Endothelial cell of umbilical vein (primary cell): ENCODE measurements at regions not wholly inside any gene's neighbourhood (a gene's known extent, or its start where the extent isn't known, plus 50 kb on each side); places are given as distances from the start of the nearest gene placed in this dataset.

Source experiments
- EZH2 ChIP-seq: IDR thresholded peaks from 2 replicates; pipeline ENCODE4 v1.6.1; 2012; ENCODE audit warnings: borderline replicate concordance, low read depth, mild to moderate bottlenecking, moderate library complexity, low read length, inconsistent platforms; ENCODE audit not compliant: severe bottlenecking
- FOS ChIP-seq: IDR thresholded peaks from 2 replicates; pipeline ENCODE4 v1.6.1; 2011; ENCODE audit warnings: mild to moderate bottlenecking, low read length, moderate library complexity, borderline replicate concordance; ENCODE audit not compliant: insufficient read depth
- JUN ChIP-seq: IDR thresholded peaks from 2 replicates; pipeline ENCODE4 v1.6.1; 2011; ENCODE audit warnings: borderline replicate concordance, low read depth; ENCODE audit not compliant: insufficient read length, insufficient read depth
- POLR2A ChIP-seq: IDR thresholded peaks from 2 replicates; pipeline ENCODE4 v1.6.1; 2012; ENCODE audit warnings: low read depth, mild to moderate bottlenecking, control low read depth, low read length
- POLR2AphosphoS5 ChIP-seq: IDR thresholded peaks from 2 replicates; pipeline ENCODE4 v1.6.1; 2012; ENCODE audit warnings: low read depth, mild to moderate bottlenecking, control low read depth, low read length, moderate library complexity; ENCODE audit not compliant: insufficient read depth
- TF ChIP-seq, protein P1 (sequence below), 2 donors: IDR thresholded peaks; 1 replicate in 1 of 2; 2 replicates in 1 of 2; pipeline ENCODE4 v1.5.1; 2011; ENCODE audit warnings: low read length in 2 of 2, mild to moderate bottlenecking in 2 of 2, moderate library complexity in 2 of 2, control low read depth in 1 of 2, inconsistent platforms in 1 of 2, low read depth in 1 of 2; ENCODE audit not compliant: insufficient read depth in 1 of 2; ENCODE audit errors: extremely low read depth in 1 of 2

- no peak for TF ChIP-seq POLR2A
- TF ChIP-seq, protein P1, sequence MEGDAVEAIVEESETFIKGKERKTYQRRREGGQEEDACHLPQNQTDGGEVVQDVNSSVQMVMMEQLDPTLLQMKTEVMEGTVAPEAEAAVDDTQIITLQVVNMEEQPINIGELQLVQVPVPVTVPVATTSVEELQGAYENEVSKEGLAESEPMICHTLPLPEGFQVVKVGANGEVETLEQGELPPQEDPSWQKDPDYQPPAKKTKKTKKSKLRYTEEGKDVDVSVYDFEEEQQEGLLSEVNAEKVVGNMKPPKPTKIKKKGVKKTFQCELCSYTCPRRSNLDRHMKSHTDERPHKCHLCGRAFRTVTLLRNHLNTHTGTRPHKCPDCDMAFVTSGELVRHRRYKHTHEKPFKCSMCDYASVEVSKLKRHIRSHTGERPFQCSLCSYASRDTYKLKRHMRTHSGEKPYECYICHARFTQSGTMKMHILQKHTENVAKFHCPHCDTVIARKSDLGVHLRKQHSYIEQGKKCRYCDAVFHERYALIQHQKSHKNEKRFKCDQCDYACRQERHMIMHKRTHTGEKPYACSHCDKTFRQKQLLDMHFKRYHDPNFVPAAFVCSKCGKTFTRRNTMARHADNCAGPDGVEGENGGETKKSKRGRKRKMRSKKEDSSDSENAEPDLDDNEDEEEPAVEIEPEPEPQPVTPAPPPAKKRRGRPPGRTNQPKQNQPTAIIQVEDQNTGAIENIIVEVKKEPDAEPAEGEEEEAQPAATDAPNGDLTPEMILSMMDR (IDR thresholded peaks at IDR 0.05; ENCODE audit: extremely low read depth in 1 of 2, insufficient read depth in 1 of 2, low read depth in 1 of 2, low read length in 2 of 2), result no peak
- no peak for TF ChIP-seq EZH2
- TF ChIP-seq POLR2AphosphoS5, result no peak
- no peak for TF ChIP-seq FOS
- TF ChIP-seq JUN, result no peak
These were observed 81.8 kb upstream of the PPP1R12A start for GRCh38 chr12:80016684-80017083.
